ENCODE measurements at regions not wholly inside any gene's neighbourhood (a gene's known extent, or its start where the extent isn't known, plus 50 kb on each side); places are given as distances from the start of the nearest gene placed in this dataset.

DNA sequence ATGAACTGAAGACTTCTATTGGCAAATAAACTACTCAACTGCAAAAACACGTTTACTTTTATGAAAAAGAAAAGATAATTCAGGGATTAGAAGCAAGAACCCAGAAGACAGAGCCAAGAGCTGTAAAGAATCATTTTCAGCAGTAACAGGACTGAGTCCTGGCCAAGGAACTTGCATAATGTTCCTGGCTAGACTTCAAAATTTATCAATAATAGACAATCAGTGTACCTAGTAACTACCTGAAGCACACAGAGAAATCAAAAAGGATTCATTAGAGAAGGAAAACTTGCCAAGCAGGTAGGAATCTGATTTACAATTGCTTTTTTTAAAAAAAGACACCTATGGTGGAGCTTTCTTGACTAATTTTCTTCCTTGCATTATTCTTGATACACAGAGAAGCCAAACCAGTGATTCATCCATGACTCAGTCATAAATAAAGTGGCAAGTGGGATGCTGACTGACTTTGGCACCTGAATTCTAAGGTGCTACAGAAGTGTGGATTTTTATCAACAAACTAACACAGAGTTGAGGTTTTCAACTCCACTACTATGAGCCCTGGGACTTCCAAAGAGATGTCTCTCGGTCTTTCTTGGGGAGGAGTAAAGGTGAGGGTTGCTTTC lies 281.3 kb downstream of the BMP7 start:
- TF ChIP-seq, protein P1, sequence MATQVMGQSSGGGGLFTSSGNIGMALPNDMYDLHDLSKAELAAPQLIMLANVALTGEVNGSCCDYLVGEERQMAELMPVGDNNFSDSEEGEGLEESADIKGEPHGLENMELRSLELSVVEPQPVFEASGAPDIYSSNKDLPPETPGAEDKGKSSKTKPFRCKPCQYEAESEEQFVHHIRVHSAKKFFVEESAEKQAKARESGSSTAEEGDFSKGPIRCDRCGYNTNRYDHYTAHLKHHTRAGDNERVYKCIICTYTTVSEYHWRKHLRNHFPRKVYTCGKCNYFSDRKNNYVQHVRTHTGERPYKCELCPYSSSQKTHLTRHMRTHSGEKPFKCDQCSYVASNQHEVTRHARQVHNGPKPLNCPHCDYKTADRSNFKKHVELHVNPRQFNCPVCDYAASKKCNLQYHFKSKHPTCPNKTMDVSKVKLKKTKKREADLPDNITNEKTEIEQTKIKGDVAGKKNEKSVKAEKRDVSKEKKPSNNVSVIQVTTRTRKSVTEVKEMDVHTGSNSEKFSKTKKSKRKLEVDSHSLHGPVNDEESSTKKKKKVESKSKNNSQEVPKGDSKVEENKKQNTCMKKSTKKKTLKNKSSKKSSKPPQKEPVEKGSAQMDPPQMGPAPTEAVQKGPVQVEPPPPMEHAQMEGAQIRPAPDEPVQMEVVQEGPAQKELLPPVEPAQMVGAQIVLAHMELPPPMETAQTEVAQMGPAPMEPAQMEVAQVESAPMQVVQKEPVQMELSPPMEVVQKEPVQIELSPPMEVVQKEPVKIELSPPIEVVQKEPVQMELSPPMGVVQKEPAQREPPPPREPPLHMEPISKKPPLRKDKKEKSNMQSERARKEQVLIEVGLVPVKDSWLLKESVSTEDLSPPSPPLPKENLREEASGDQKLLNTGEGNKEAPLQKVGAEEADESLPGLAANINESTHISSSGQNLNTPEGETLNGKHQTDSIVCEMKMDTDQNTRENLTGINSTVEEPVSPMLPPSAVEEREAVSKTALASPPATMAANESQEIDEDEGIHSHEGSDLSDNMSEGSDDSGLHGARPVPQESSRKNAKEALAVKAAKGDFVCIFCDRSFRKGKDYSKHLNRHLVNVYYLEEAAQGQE (IDR thresholded peaks at IDR 0.05; ENCODE audit: low read depth), result no peak
- TF ChIP-seq TEAD4 (IDR thresholded peaks at IDR 0.05) (no peak), RAD21 (IDR thresholded peaks at IDR 0.05; ENCODE audit: low read depth) (no peak), TCF12 (IDR thresholded peaks at IDR 0.05; ENCODE audit: low read depth) (no peak), EP300 (IDR thresholded peaks at IDR 0.05; ENCODE audit: borderline replicate concordance) (no peak), EGR1 (IDR thresholded peaks at IDR 0.05) (no peak), TAF1 (IDR thresholded peaks at IDR 0.05; ENCODE audit: low read depth) (no peak), FOXM1 (IDR thresholded peaks at IDR 0.05; ENCODE audit: borderline replicate concordance, low read depth) (no peak), NFIC (IDR thresholded peaks at IDR 0.05) (no peak), YY1 (IDR thresholded peaks at IDR 0.05; ENCODE audit: low read depth) (no peak)
- TF ChIP-seq, protein P2, sequence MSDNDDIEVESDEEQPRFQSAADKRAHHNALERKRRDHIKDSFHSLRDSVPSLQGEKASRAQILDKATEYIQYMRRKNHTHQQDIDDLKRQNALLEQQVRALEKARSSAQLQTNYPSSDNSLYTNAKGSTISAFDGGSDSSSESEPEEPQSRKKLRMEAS (IDR thresholded peaks at IDR 0.05), result no peak
- TF ChIP-seq, protein P3, sequence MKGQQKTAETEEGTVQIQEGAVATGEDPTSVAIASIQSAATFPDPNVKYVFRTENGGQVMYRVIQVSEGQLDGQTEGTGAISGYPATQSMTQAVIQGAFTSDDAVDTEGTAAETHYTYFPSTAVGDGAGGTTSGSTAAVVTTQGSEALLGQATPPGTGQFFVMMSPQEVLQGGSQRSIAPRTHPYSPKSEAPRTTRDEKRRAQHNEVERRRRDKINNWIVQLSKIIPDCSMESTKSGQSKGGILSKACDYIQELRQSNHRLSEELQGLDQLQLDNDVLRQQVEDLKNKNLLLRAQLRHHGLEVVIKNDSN (IDR thresholded peaks at IDR 0.05), result no peak

DNA sequence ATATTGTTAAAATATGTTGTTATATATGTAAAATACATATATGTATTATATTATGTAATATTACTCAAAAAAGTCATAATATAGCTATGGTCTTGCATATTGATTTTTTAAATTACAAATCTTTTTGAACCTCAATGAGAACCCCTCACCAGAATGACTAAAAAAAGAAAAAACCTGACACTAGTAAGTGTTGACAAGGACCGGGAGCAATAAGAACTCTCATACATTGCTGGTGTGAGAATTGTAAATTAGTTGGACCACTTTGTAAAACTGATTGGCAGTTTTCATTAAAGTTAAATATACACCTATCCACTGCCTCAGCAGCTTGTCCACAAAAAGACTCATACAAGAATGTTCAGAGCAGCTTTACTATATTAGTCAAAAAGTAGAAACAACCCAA lies 280.0 kb downstream of the BMP7 start:
- TF ChIP-seq, protein P2 (IDR thresholded peaks at IDR 0.05), result no peak
- TF ChIP-seq CREB1 (IDR thresholded peaks at IDR 0.05; ENCODE audit: low read depth), result no peak
- TF ChIP-seq TAF1 (IDR thresholded peaks at IDR 0.05; ENCODE audit: low read depth), result no peak
- TF ChIP-seq, protein P3 (IDR thresholded peaks at IDR 0.05), result no peak
- TF ChIP-seq RAD21 (IDR thresholded peaks at IDR 0.05; ENCODE audit: low read depth), result no peak
- TF ChIP-seq EGR1 (IDR thresholded peaks at IDR 0.05), result no peak
- no peak for TF ChIP-seq ZBTB7A (IDR thresholded peaks at IDR 0.05; ENCODE audit: low read depth)
- TF ChIP-seq NFIC (IDR thresholded peaks at IDR 0.05), result no peak

DNA sequence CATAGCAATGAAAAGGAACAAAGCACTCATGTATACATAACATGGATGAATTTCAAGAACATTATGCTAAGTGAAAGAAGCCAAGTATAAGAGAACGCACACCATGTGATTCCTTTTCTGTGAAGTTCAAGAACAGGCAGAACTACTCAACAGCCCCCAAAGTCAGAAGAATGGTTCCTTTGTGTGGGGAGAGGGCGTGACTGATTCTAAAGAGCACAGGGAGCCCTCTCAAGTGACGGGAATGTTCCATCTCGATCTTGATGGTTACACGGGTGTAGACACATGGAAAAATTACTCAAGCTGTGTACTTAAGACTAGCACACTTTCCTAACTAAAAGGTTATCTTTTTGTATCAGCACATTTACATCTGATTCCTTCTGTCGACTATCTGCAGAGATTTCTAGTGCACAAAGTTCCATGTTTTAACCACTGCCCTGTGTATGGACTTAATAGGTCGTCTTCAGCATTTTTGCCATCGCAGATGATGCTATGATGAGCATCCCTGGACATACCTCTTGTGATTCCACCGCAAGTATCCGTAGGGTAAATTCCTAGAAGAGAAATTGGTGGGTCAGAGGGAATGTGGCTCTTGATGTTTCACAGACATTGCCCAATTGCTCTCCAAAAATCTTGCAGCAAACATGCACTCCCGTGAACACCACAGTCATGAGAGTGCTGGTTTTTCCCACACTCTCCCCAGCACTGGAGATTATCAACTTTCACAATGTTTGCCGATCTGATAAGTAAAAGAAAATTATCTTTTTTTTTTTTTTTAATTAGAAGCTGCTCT lies 279.3 kb downstream of the BMP7 start:
- TF ChIP-seq RAD21 (IDR thresholded peaks at IDR 0.05; ENCODE audit: low read depth), result no peak
- no peak for TF ChIP-seq CEBPB (IDR thresholded peaks at IDR 0.05)
- TF ChIP-seq EP300 (IDR thresholded peaks at IDR 0.05; ENCODE audit: borderline replicate concordance), result no peak
- no peak for TF ChIP-seq YY1 (IDR thresholded peaks at IDR 0.05; ENCODE audit: low read depth)
- no peak for TF ChIP-seq TEAD4 (IDR thresholded peaks at IDR 0.05)
- TF ChIP-seq ZBTB7A (IDR thresholded peaks at IDR 0.05; ENCODE audit: low read depth), result no peak
- no peak for TF ChIP-seq EGR1 (IDR thresholded peaks at IDR 0.05)
- TF ChIP-seq FOXM1 (IDR thresholded peaks at IDR 0.05; ENCODE audit: borderline replicate concordance, low read depth), result no peak
- TF ChIP-seq, protein P2 (IDR thresholded peaks at IDR 0.05), result no peak
- TF ChIP-seq NFIC (IDR thresholded peaks at IDR 0.05), result no peak
- TF ChIP-seq, protein P1 (IDR thresholded peaks at IDR 0.05; ENCODE audit: low read depth), result no peak
- TF ChIP-seq TCF12 (IDR thresholded peaks at IDR 0.05; ENCODE audit: low read depth), result no peak
- no peak for TF ChIP-seq CREB1 (IDR thresholded peaks at IDR 0.05; ENCODE audit: low read depth)
- TF ChIP-seq TAF1 (IDR thresholded peaks at IDR 0.05; ENCODE audit: low read depth), result no peak
- TF ChIP-seq, protein P3 (IDR thresholded peaks at IDR 0.05), result no peak

DNA sequence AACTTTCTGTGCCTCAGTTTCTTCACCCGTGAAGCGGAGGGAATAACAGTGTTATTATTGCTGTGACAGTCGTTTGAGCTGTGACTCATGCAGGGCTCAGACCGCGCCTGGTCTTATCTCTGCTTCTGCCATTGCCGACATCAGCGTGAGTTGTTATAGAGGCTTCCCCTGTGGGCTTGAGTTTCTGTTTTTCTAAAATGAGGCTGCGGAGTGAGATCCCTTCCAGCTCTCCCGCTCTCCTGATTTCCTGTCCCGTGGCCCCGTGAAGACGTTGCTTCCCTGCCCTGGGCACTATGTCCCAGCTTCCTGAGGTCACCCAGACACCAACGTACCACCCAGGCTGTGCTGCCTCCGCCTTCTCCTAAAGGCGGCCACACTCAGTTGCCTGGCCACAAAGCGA lies 278.5 kb downstream of the BMP7 start:
- TF ChIP-seq FOXM1 (IDR thresholded peaks at IDR 0.05; ENCODE audit: borderline replicate concordance, low read depth) (no peak), TEAD4 (IDR thresholded peaks at IDR 0.05) (no peak), RAD21 (IDR thresholded peaks at IDR 0.05; ENCODE audit: low read depth) (no peak), CEBPB (IDR thresholded peaks at IDR 0.05) (no peak), YY1 (IDR thresholded peaks at IDR 0.05; ENCODE audit: low read depth) (no peak), CREB1 (IDR thresholded peaks at IDR 0.05; ENCODE audit: low read depth) (no peak), EP300 (IDR thresholded peaks at IDR 0.05; ENCODE audit: borderline replicate concordance) (no peak), NFIC (IDR thresholded peaks at IDR 0.05) (no peak), ZBTB7A (IDR thresholded peaks at IDR 0.05; ENCODE audit: low read depth) (no peak), EGR1 (IDR thresholded peaks at IDR 0.05) (no peak), TAF1 (IDR thresholded peaks at IDR 0.05; ENCODE audit: low read depth) (no peak), TCF12 (IDR thresholded peaks at IDR 0.05; ENCODE audit: low read depth) (no peak)
- TF ChIP-seq, protein P1 (IDR thresholded peaks at IDR 0.05; ENCODE audit: low read depth), result no peak
- TF ChIP-seq, protein P3 (IDR thresholded peaks at IDR 0.05), result no peak
- TF ChIP-seq, protein P2 (IDR thresholded peaks at IDR 0.05), result no peak

All from Ishikawa (cell line).